ENCODE measurements at regions not wholly inside any gene's neighbourhood (a gene's known extent, or its start where the extent isn't known, plus 50 kb on each side); places are given as distances from the start of the nearest gene placed in this dataset.

DNA sequence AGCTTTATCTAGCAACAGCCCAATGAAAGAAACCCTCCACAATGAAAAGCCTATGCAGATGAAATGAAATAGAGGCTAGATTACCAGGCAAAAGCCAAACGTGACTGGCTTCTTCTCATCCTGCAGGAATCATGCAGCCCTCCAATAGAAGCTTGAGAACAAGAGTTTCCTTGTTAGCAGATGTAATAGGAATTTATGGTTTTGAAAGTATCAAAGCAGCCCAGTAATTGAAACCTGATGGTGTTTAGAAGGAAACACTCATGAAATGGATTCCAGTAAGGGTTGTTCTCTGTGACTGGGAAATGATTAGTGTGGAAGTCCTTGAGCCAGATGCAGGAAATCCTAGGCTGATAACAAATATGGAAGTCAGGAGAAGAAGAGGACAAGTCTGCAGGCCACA, 320.3 kb upstream of the TSPY4 start:
- TF ChIP-seq POLR2A (IDR thresholded peaks at IDR 0.05): no peak
- TF ChIP-seq, protein P1, sequence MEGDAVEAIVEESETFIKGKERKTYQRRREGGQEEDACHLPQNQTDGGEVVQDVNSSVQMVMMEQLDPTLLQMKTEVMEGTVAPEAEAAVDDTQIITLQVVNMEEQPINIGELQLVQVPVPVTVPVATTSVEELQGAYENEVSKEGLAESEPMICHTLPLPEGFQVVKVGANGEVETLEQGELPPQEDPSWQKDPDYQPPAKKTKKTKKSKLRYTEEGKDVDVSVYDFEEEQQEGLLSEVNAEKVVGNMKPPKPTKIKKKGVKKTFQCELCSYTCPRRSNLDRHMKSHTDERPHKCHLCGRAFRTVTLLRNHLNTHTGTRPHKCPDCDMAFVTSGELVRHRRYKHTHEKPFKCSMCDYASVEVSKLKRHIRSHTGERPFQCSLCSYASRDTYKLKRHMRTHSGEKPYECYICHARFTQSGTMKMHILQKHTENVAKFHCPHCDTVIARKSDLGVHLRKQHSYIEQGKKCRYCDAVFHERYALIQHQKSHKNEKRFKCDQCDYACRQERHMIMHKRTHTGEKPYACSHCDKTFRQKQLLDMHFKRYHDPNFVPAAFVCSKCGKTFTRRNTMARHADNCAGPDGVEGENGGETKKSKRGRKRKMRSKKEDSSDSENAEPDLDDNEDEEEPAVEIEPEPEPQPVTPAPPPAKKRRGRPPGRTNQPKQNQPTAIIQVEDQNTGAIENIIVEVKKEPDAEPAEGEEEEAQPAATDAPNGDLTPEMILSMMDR (IDR thresholded peaks at IDR 0.05): no peak

All from heart left ventricle (tissue), 13 donors.